ENCODE measurements at regions not wholly inside any gene's neighbourhood (a gene's known extent, or its start where the extent isn't known, plus 50 kb on each side); places are given as distances from the start of the nearest gene placed in this dataset.

DNA sequence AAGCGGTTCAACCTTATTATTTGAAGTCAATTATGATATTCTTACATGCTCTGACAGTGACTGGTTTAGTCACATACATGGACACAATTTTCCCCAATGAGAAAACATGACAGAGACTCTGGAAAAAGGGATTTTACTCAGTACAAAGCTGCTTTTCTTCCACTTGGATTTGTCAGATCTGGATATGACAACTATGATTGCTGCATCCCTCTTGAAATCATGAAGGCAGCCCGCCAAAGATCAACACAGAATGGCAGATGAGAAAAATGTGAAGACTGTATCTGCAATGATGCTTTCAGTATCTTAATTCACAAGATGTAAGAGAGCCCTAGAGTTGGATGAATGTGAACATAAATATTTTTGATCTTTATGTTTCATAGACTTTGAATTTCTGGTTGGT, 439.6 kb downstream of the CDH8 start:
- Mint-ChIP-seq H3K36me3 (ENCODE audit: low read depth) (no peaks in the 10 kb centered on the region), H3K4me1 (ENCODE audit: low read depth) (no peaks in the 10 kb centered on the region), H3K27ac (no peak overlapping the region), H3K27me3 (ENCODE audit: insufficient read depth) (0 out of 2 replicates have a peak, but pooled peaks cover 2% of the 10 kb centered on the region), H3K9me3 (peaks cover 32% of the 10 kb centered on the region), H3K4me3 (no peak overlapping the region)
- no peak for DNase-seq
- no peak for TF ChIP-seq CTCF (IDR thresholded peaks at IDR 0.05)

DNA sequence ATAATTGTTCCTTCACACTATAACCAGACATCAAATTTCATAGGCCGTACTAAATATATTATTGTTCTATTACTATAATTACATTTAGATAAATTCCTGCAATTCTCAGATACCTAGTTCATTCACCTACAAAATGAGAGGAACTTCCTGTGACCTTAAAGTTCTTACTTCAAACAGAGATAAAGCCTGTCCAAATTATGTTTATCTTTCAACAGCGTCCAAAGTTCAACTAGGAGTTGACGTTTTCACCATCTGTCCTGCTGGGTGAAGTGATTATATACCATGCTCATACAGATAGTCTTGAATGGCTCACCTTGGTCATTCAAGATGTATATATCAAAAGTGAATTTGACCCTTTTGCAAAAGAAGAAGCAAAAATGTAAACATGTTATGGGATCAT, 440.6 kb downstream of the CDH8 start:
- no peak for TF ChIP-seq CTCF (IDR thresholded peaks at IDR 0.05)
- no peak overlapping the region for H3K27ac Mint-ChIP-seq
- H3K4me3 Mint-ChIP-seq = no peak overlapping the region
- H3K27me3 Mint-ChIP-seq (ENCODE audit: insufficient read depth) = 0 out of 2 replicates have a peak, but pooled peaks cover 2% of the 10 kb centered on the region
- no peaks in the 10 kb centered on the region for H3K4me1 Mint-ChIP-seq (ENCODE audit: low read depth)
- H3K36me3 Mint-ChIP-seq (ENCODE audit: low read depth) = no peaks in the 10 kb centered on the region
- DNase-seq = no peak
- peaks cover 31% of the 10 kb centered on the region for H3K9me3 Mint-ChIP-seq

GRCh38 chr16:61590577-61590976, 445.7 kb downstream of the CDH8 start:
- no peak for DNase-seq
- 0 out of 2 replicates have a peak, but pooled peaks cover 2% of the 10 kb centered on the region for H3K27me3 Mint-ChIP-seq (ENCODE audit: insufficient read depth)
- no peaks in the 10 kb centered on the region for H3K4me1 Mint-ChIP-seq (ENCODE audit: low read depth)
- H3K9me3 Mint-ChIP-seq = peaks cover 49% of the 10 kb centered on the region
- TF ChIP-seq CTCF (IDR thresholded peaks at IDR 0.05) = no peak
- no peak overlapping the region for H3K4me3 Mint-ChIP-seq
- no peak overlapping the region for H3K27ac Mint-ChIP-seq
- H3K36me3 Mint-ChIP-seq (ENCODE audit: low read depth) = no peaks in the 10 kb centered on the region

DNA sequence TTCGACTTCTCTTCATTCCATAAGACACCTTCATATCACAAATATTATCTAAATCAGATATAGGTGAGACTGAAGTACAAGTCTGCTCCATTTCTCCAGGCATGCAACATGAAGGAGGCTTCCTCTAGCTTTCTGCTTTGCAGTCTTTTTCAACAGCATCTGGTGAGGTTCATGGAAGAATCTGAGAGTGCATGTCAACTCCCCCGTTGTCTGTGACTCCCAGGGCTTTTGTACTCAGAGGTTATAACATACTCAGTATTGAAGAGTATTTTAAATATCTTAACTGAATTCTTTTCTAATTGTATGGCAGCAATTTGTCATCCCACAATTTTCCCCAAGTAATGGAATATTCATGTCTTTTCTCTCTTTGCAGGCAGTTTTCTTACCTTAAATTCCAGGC, 448.7 kb downstream of the CDH8 start:
- no peaks in the 10 kb centered on the region for H3K4me1 Mint-ChIP-seq (ENCODE audit: low read depth)
- H3K36me3 Mint-ChIP-seq (ENCODE audit: low read depth) = no peaks in the 10 kb centered on the region
- no peak for DNase-seq
- H3K9me3 Mint-ChIP-seq = peaks cover 37% of the 10 kb centered on the region
- H3K4me3 Mint-ChIP-seq = no peak overlapping the region
- H3K27me3 Mint-ChIP-seq (ENCODE audit: insufficient read depth) = no peaks in the 10 kb centered on the region
- H3K27ac Mint-ChIP-seq = no peak overlapping the region
- no peak for TF ChIP-seq CTCF (IDR thresholded peaks at IDR 0.05)

DNA sequence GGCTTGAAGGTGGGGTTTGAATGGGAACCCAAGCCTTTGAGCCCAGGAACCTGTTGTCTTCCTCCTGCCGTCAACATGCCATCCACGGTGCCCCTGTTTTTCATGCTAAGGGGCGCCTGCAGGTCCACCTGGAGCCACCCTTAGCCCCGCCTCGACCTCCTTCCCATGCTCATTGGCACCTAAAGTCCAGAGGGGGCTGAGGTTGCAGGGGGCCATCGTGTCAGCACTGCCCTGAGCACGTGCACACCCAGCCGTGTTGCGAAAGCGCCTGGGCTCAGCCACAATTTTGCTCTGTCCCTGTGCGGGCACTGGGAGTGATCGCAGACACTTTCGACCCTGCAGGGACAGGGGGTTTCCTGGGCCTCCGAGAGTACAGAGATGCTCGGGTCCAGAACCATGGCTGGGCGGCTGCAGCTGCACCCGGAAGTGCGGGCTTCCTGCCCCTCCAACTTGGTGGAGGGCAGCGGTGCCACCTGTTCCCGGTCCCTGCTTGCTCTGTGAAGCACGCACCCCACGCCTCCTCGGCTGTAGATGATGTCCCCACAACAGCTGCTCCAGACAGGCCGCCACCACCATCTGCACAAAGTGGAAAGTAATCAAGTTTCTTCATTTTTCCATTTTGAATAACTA, 454.7 kb downstream of the CDH8 start:
- Mint-ChIP-seq H3K27ac (no peak overlapping the region), H3K4me3 (no peak overlapping the region), H3K36me3 (ENCODE audit: low read depth) (no peaks in the 10 kb centered on the region), H3K27me3 (ENCODE audit: insufficient read depth) (no peaks in the 10 kb centered on the region), H3K9me3 (peaks cover 38% of the 10 kb centered on the region), H3K4me1 (ENCODE audit: low read depth) (no peaks in the 10 kb centered on the region)
- DNase-seq = no peak
- TF ChIP-seq CTCF (IDR thresholded peaks at IDR 0.05) = no peak

- H3K4me3 Mint-ChIP-seq = no peak overlapping the region
- H3K27ac Mint-ChIP-seq = no peak overlapping the region
- no peak for TF ChIP-seq CTCF (IDR thresholded peaks at IDR 0.05)
- peaks cover 37% of the 10 kb centered on the region for H3K9me3 Mint-ChIP-seq
- no peaks in the 10 kb centered on the region for H3K27me3 Mint-ChIP-seq (ENCODE audit: insufficient read depth)
- no peaks in the 10 kb centered on the region for H3K36me3 Mint-ChIP-seq (ENCODE audit: low read depth)
- no peaks in the 10 kb centered on the region for H3K4me1 Mint-ChIP-seq (ENCODE audit: low read depth)
- no peak for DNase-seq
Measured at GRCh38 chr16:61580579-61580978, 455.7 kb downstream of the CDH8 start.
